ENCODE measurements at regions not wholly inside any gene's neighbourhood (a gene's known extent, or its start where the extent isn't known, plus 50 kb on each side); places are given as distances from the start of the nearest gene placed in this dataset.

GRCh38 chrX:7343181-7343580 is 195.2 kb upstream of the PUDP start:
- TF ChIP-seq CTCF (IDR thresholded peaks at IDR 0.05; ENCODE audit: low read length): no peak
- no peak for TF ChIP-seq EZH2 (IDR thresholded peaks at IDR 0.05; ENCODE audit: borderline replicate concordance, low read length)
